Omental fat pad (tissue), 3 donors: ENCODE measurements at regions not wholly inside any gene's neighbourhood (a gene's known extent, or its start where the extent isn't known, plus 50 kb on each side); places are given as distances from the start of the nearest gene placed in this dataset.

Experiments
- ATAC-seq: fragments of 150-250 bp; one replicate; pipeline ENCODE4 v1.9.1; 2016; ENCODE audit warnings: mild to moderate bottlenecking, moderate library complexity; ENCODE audit not compliant: low FRiP score
- DNase-seq: peaks from one replicate; pipeline ENCODE4 v3.0.0-alpha.2; 2019; ENCODE audit warnings: low spot score
- CTCF ChIP-seq, 3 donors: fragments of 450-650 bp; IDR thresholded peaks; one replicate each; pipeline ENCODE4 v1.5.1; 2016 to 2017; ENCODE audit warnings: antibody characterized with exemption in 3 of 3, mild to moderate bottlenecking in 3 of 3, moderate library complexity in 2 of 3

DNA sequence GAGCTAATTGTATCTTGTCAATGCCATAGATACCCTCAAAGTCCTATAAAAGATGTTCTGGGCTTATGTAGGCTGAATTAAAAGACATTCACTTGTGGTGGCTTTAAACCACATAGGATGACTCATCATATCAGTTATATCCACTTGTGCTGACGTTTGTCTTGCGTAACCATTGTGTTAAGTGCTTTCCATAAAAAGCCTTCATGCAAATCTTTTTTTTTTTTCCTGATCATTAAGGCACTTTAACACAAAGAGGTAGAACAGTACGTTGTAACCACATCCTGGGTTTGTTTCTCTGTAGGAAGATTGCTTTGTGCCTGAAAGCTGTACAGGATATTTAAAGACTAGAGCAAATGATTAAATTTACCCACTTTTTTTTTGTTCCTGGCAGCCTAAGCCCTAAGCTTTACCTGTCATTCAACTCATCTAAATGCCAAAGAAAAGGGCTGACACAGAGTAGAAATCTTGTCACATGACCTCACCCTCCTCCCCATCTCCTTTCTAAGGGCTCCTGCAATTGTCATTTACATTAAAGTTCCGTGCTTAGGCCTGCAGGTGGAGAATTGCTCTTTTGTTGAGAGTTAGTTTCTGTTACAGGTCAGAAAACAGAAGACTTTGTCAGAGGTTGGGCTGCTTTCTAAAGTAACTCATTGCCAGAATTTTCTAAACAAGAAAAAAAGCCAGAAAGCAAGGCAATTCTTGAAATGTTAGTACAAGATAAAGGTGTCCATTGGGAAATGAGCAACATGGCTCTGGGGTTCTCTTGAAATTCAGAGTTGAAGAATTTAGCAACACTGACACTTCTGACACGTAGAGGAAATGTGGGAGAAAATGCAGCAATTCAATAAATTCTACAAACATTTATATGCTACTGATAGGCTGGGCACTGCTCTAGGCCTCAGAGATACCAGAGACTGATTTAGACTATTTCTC lies 555.6 kb downstream of the PPARGC1A start:
- ATAC-seq, result peak; percentile 42
- DNase-seq, result no peak
- TF ChIP-seq CTCF (IDR thresholded peaks at IDR 0.05), result no peak

GRCh38 chr4:23333556-23333945 lies 556.3 kb downstream of the PPARGC1A start:
- ATAC-seq (no peak), DNase-seq (no peak)
- no peak for TF ChIP-seq CTCF (IDR thresholded peaks at IDR 0.05)

DNA sequence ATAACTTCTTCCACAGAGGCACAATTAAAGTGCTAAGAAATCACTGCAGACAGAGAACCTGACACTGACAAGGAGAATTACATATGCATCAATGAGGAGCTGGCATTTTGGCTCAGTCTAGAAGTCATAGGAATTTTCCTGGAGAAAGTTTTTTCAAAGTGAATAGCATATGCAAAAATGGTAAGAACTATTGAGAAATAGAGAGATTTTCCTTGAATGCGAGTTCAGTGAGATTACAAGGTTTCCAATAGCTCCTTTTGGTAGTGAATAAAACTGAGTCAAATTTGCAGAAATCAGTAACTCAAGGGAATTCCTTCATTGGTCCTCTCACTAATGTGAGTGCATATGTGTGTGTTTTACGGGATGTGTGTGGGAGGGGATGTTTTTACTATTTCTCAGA lies 557.5 kb downstream of the PPARGC1A start:
- ATAC-seq (no peak), DNase-seq (no peak)
- TF ChIP-seq CTCF (IDR thresholded peaks at IDR 0.05), result no peak

GRCh38 chr4:23327120-23327519 lies 562.7 kb downstream of the PPARGC1A start:
- TF ChIP-seq CTCF (IDR thresholded peaks at IDR 0.05), result no peak
- DNase-seq (no peak), ATAC-seq (no peak)

GRCh38 chr4:23324021-23324690 lies 565.7 kb downstream of the PPARGC1A start:
- no peak for DNase-seq
- no peak for TF ChIP-seq CTCF (IDR thresholded peaks at IDR 0.05)
- no peak for ATAC-seq

DNA sequence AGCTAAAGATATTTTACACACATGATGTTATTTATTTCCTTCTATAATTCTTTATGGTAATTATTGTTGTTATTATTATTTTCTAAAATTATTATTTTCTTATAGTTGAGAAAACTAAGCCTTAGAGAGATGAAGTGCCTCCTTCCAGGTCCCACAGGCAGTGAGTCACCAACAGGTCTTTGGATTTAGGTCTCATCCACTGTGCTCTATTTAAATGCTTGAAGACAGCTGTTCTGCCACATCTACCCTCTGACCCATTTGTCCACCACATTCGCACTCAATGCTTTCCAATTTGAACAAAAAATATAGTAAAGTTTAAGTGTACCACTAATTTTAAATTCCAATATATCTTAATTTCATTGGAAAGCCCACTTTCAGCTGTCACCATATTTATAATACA lies 566.4 kb downstream of the PPARGC1A start:
- TF ChIP-seq CTCF (IDR thresholded peaks at IDR 0.05), result no peak
- DNase-seq (no peak), ATAC-seq (no peak)
